BLaER1 (cell line): ENCODE measurements at regions not wholly inside any gene's neighbourhood (a gene's known extent, or its start where the extent isn't known, plus 50 kb on each side); places are given as distances from the start of the nearest gene placed in this dataset.

Experiments
- H3K27ac ChIP-seq: shearing (Covaris generic); formaldehyde crosslinking; 2 replicates; pipeline ENCODE4 v1.8.1; 2022
- H3K27me3 ChIP-seq: shearing (Covaris generic); formaldehyde crosslinking; 2 replicates; pipeline ENCODE4 v1.8.1; 2022
- H3K36me3 ChIP-seq: shearing (Covaris generic); formaldehyde crosslinking; 2 replicates; pipeline ENCODE4 v1.8.1; 2022
- H3K4me1 ChIP-seq: shearing (Covaris generic); formaldehyde crosslinking; 2 replicates; pipeline ENCODE4 v1.8.1; 2022
- H3K4me2 ChIP-seq: shearing (Covaris generic); formaldehyde crosslinking; 2 replicates; pipeline ENCODE4 v1.8.1; 2022
- H3K4me3 ChIP-seq: shearing (Covaris generic); formaldehyde crosslinking; 2 replicates; pipeline ENCODE4 v1.8.1; 2022
- H3K9ac ChIP-seq: shearing (Covaris generic); formaldehyde crosslinking; 2 replicates; pipeline ENCODE4 v1.8.1; 2022
- H3K9me3 ChIP-seq: shearing (Covaris generic); formaldehyde crosslinking; 2 replicates; pipeline ENCODE4 v1.8.1; 2022
- H4K20me1 ChIP-seq: shearing (Covaris generic); formaldehyde crosslinking; 2 replicates; pipeline ENCODE4 v1.8.1; 2022
- Cebpa-rat ChIP-seq: shearing (Covaris generic); IDR thresholded peaks from 2 replicates; pipeline ENCODE4 v1.8.1; 2022

- H3K4me3 ChIP-seq: no peak overlapping the region
- H3K4me1 ChIP-seq: no peaks in the 10 kb centered on the region
- 0 out of 2 replicates have a peak, but pooled peaks cover 8% of the 10 kb centered on the region for H3K9me3 ChIP-seq
- no peaks in the 10 kb centered on the region for H4K20me1 ChIP-seq
- no peak overlapping the region for H3K9ac ChIP-seq
- no peaks in the 10 kb centered on the region for H3K27me3 ChIP-seq
- no peaks in the 10 kb centered on the region for H3K36me3 ChIP-seq
- no peak overlapping the region for H3K4me2 ChIP-seq
- TF ChIP-seq Cebpa-rat: no peak
- no peak overlapping the region for H3K27ac ChIP-seq
Measured at GRCh38 chr6:139429580-139430145, 55.2 kb upstream of the CITED2 start.

- H3K4me1 ChIP-seq: no peaks in the 10 kb centered on the region; the same call in 1 of the 2 replicates
- H3K27me3 ChIP-seq: no peaks in the 10 kb centered on the region
- H3K9ac ChIP-seq: no peak overlapping the region
- no peaks in the 10 kb centered on the region for H4K20me1 ChIP-seq
- no peak overlapping the region for H3K4me2 ChIP-seq
- H3K27ac ChIP-seq: no peak overlapping the region
- no peak overlapping the region for H3K4me3 ChIP-seq
- H3K36me3 ChIP-seq: no peaks in the 10 kb centered on the region
- 0 out of 2 replicates have a peak, but pooled peaks cover 8% of the 10 kb centered on the region for H3K9me3 ChIP-seq
- TF ChIP-seq Cebpa-rat: no peak
Measured at GRCh38 chr6:139427199-139427598, 52.8 kb upstream of the CITED2 start.

GRCh38 chr6:139426795-139427194, 52.3 kb upstream of the CITED2 start:
- no peak overlapping the region for H3K27ac ChIP-seq
- 0 out of 2 replicates have a peak, but pooled peaks cover 5% of the 10 kb centered on the region for H3K9me3 ChIP-seq
- H3K4me2 ChIP-seq: no peak overlapping the region
- no peaks in the 10 kb centered on the region for H3K36me3 ChIP-seq
- H3K4me3 ChIP-seq: no peak overlapping the region
- no peak for TF ChIP-seq Cebpa-rat
- H3K27me3 ChIP-seq: no peaks in the 10 kb centered on the region
- no peak overlapping the region for H3K9ac ChIP-seq
- no peaks in the 10 kb centered on the region for H4K20me1 ChIP-seq
- H3K4me1 ChIP-seq: no peaks in the 10 kb centered on the region; the same call in 1 of the 2 replicates

- no peak overlapping the region for H3K27ac ChIP-seq
- no peak for TF ChIP-seq Cebpa-rat
- no peak overlapping the region for H3K9ac ChIP-seq
- H3K4me2 ChIP-seq: no peak overlapping the region
- H3K36me3 ChIP-seq: no peaks in the 10 kb centered on the region
- H3K9me3 ChIP-seq: no peaks in the 10 kb centered on the region
- H3K4me3 ChIP-seq: no peak overlapping the region
- no peaks in the 10 kb centered on the region for H4K20me1 ChIP-seq
- no peaks in the 10 kb centered on the region for H3K27me3 ChIP-seq
- H3K4me1 ChIP-seq: no peaks in the 10 kb centered on the region; the same call in 1 of the 2 replicates
Measured at GRCh38 chr6:139425780-139426179, 51.3 kb upstream of the CITED2 start.

GRCh38 chr6:139423971-139424667, 49.7 kb upstream of the CITED2 start:
- Histone ChIP-seq H3K4me1 (no peaks in the 10 kb centered on the region; the same call in 1 of the 2 replicates), H3K9ac (no peak overlapping the region), H3K4me2 (no peak overlapping the region), H4K20me1 (no peaks in the 10 kb centered on the region), H3K36me3 (no peaks in the 10 kb centered on the region), H3K27me3 (no peaks in the 10 kb centered on the region), H3K9me3 (no peaks in the 10 kb centered on the region), H3K4me3 (no peak overlapping the region), H3K27ac (no peak overlapping the region)
- TF ChIP-seq Cebpa-rat: no peak
